HEK293 (cell line): ENCODE measurements at regions not wholly inside any gene's neighbourhood (a gene's known extent, or its start where the extent isn't known, plus 50 kb on each side); places are given as distances from the start of the nearest gene placed in this dataset.

Experiments used
- CTCF ChIA-PET: fragments of 350-600 bp; formaldehyde crosslinking; extraction: SDS; loops from one replicate; lab custom pipeline; 2021; ENCODE audit warnings: antibody characterized with exemption; lab: Yijun Ruan, JAX
- POLR2A ChIA-PET: fragments of 300-600 bp; formaldehyde crosslinking; extraction: SDS; loops from one replicate; lab custom pipeline; 2020; ENCODE audit warnings: antibody characterized with exemption, inconsistent platforms; lab: Yijun Ruan, JAX
- H3K27ac ChIP-seq: fragments of 200-500 bp; sonication (Bioruptor generic); 2 replicates; pipeline ENCODE4 v1.5.1; 2014; ENCODE audit warnings: low read depth, low read length, control low read depth, inconsistent platforms; ENCODE audit errors: extremely low read depth
- H3K36me3 ChIP-seq, 2 experiments: fragments of 200-500 bp in 1 of 2; sonication (Bioruptor generic) in 1 of 2; 1 replicate in 1 of 2; 2 replicates in 1 of 2; pipeline ENCODE4 v1.5.1; 2014 to 2017; ENCODE audit warnings: inconsistent platforms in 2 of 2, low read length in 2 of 2; ENCODE audit not compliant: control insufficient read depth in 2 of 2, insufficient read depth in 1 of 2
- H3K4me1 ChIP-seq: fragments of 200-500 bp; sonication (Bioruptor generic); 2 replicates; pipeline ENCODE4 v1.5.1; 2014; ENCODE audit warnings: mild to moderate bottlenecking, low read length, inconsistent platforms; ENCODE audit not compliant: control insufficient read depth, insufficient read depth
- H3K4me3 ChIP-seq: 2 replicates; pipeline ENCODE4 v1.5.1; 2011; ENCODE audit warnings: low read depth, mild to moderate bottlenecking, control low read depth, low read length, moderate library complexity
- H3K9me3 ChIP-seq: fragments of 200-500 bp; sonication (Bioruptor generic); 2 replicates; pipeline ENCODE4 v1.5.1; 2014; ENCODE audit warnings: low read depth, low read length, inconsistent platforms; ENCODE audit not compliant: control insufficient read depth, insufficient read depth
- FEZF1 ChIP-seq: fragments of 450-650 bp; formaldehyde crosslinking; IDR thresholded peaks from 2 replicates; pipeline ENCODE4 v1.5.1; 2016; ENCODE audit warnings: missing biosample characterization, missing genetic modification characterization
- GLIS2 ChIP-seq: fragments of 450-650 bp; formaldehyde crosslinking; IDR thresholded peaks from 2 replicates; pipeline ENCODE4 v1.5.1; 2016; ENCODE audit warnings: missing biosample characterization, missing genetic modification characterization
- PRDM1 ChIP-seq: fragments of 450-650 bp; formaldehyde crosslinking; IDR thresholded peaks from 2 replicates; pipeline ENCODE4; 2016; ENCODE audit warnings: missing biosample characterization, missing genetic modification characterization
- SALL2 ChIP-seq: fragments of 450-650 bp; formaldehyde crosslinking; IDR thresholded peaks from 2 replicates; pipeline ENCODE4 v1.5.0; 2017; ENCODE audit warnings: missing biosample characterization, mild to moderate bottlenecking, missing genetic modification characterization, borderline replicate concordance
- SCRT2 ChIP-seq: fragments of 450-650 bp; formaldehyde crosslinking; IDR thresholded peaks from 2 replicates; pipeline ENCODE4 v1.5.1; 2016; ENCODE audit warnings: missing biosample characterization, missing genetic modification characterization
- WT1 ChIP-seq: fragments of 450-650 bp; formaldehyde crosslinking; IDR thresholded peaks from 2 replicates; pipeline ENCODE4 v1.5.1; 2016; ENCODE audit warnings: missing biosample characterization, missing genetic modification characterization
- ZBTB1 ChIP-seq: fragments of 450-650 bp; formaldehyde crosslinking; IDR thresholded peaks from 2 replicates; pipeline ENCODE4 v1.5.1; 2016; ENCODE audit warnings: missing biosample characterization, missing genetic modification characterization
- ZBTB17 ChIP-seq: fragments of 450-650 bp; formaldehyde crosslinking; IDR thresholded peaks from 2 replicates; pipeline ENCODE4 v1.5.1; 2016; ENCODE audit warnings: missing biosample characterization, missing genetic modification characterization
- ZBTB48 ChIP-seq: fragments of 450-650 bp; formaldehyde crosslinking; IDR thresholded peaks from 2 replicates; pipeline ENCODE4 v1.5.1; 2016; ENCODE audit warnings: missing biosample characterization, missing genetic modification characterization
- ZFHX2 ChIP-seq: fragments of 450-650 bp; formaldehyde crosslinking; conservative IDR thresholded peaks from 2 replicates; pipeline ENCODE4 v1.5.1; 2016; ENCODE audit warnings: missing biosample characterization, missing genetic modification characterization
- ZNF132 ChIP-seq: fragments of 450-650 bp; formaldehyde crosslinking; IDR thresholded peaks from 2 replicates; pipeline ENCODE4 v1.5.1; 2017; ENCODE audit warnings: missing biosample characterization, missing genetic modification characterization, borderline replicate concordance
- ZNF202 ChIP-seq: fragments of 450-650 bp; formaldehyde crosslinking; IDR thresholded peaks from 2 replicates; pipeline ENCODE4 v1.5.1; 2016; ENCODE audit warnings: missing biosample characterization, missing genetic modification characterization, borderline replicate concordance
- ZNF335 ChIP-seq: fragments of 450-650 bp; formaldehyde crosslinking; conservative IDR thresholded peaks from 2 replicates; pipeline ENCODE4 v1.5.1; 2016; ENCODE audit warnings: missing biosample characterization, missing genetic modification characterization
- ZNF366 ChIP-seq: fragments of 450-650 bp; formaldehyde crosslinking; conservative IDR thresholded peaks from 2 replicates; pipeline ENCODE4 v1.5.1; 2016; ENCODE audit warnings: missing biosample characterization, missing genetic modification characterization
- ZNF394 ChIP-seq: fragments of 450-650 bp; formaldehyde crosslinking; IDR thresholded peaks from 2 replicates; pipeline ENCODE4 v1.5.1; 2016; ENCODE audit warnings: missing biosample characterization, missing genetic modification characterization, mild to moderate bottlenecking, moderate library complexity, borderline replicate concordance
- ZNF423 ChIP-seq: fragments of 450-650 bp; formaldehyde crosslinking; IDR thresholded peaks from 2 replicates; pipeline ENCODE4 v1.5.1; 2016; ENCODE audit warnings: missing biosample characterization, missing genetic modification characterization
- ZNF433 ChIP-seq: fragments of 450-650 bp; formaldehyde crosslinking; IDR thresholded peaks from 2 replicates; pipeline ENCODE4 v1.5.1; 2016; ENCODE audit warnings: missing biosample characterization, missing genetic modification characterization, low read depth
- ZNF521 ChIP-seq: fragments of 450-650 bp; formaldehyde crosslinking; IDR thresholded peaks from 2 replicates; pipeline ENCODE4 v1.5.1; 2017; ENCODE audit warnings: missing biosample characterization, mild to moderate bottlenecking, missing genetic modification characterization
- ZNF530 ChIP-seq: fragments of 450-650 bp; formaldehyde crosslinking; IDR thresholded peaks from 2 replicates; pipeline ENCODE4 v1.5.1; 2016; ENCODE audit warnings: low read depth, missing biosample characterization, missing genetic modification characterization
- ZNF621 ChIP-seq: fragments of 450-650 bp; formaldehyde crosslinking; IDR thresholded peaks from 2 replicates; pipeline ENCODE4 v1.5.1; 2017; ENCODE audit warnings: missing biosample characterization, missing genetic modification characterization
- ZNF623 ChIP-seq: fragments of 450-650 bp; formaldehyde crosslinking; IDR thresholded peaks from 2 replicates; pipeline ENCODE4 v1.5.1; 2016; ENCODE audit warnings: missing biosample characterization, missing genetic modification characterization
- ZNF629 ChIP-seq: fragments of 450-650 bp; formaldehyde crosslinking; IDR thresholded peaks from 2 replicates; pipeline ENCODE4 v1.5.1; 2017; ENCODE audit warnings: missing biosample characterization, missing genetic modification characterization
- ZNF660 ChIP-seq: fragments of 450-650 bp; IDR thresholded peaks from 2 replicates; pipeline ENCODE4 v1.5.1; 2018; ENCODE audit warnings: missing biosample characterization, mild to moderate bottlenecking, missing genetic modification characterization
- ZNF664 ChIP-seq: fragments of 450-650 bp; formaldehyde crosslinking; IDR thresholded peaks from 2 replicates; pipeline ENCODE4 v1.5.1; 2016; ENCODE audit warnings: missing biosample characterization, missing genetic modification characterization
- ZNF707 ChIP-seq: fragments of 450-650 bp; formaldehyde crosslinking; IDR thresholded peaks from 2 replicates; pipeline ENCODE4 v1.5.1; 2016; ENCODE audit warnings: missing biosample characterization, missing genetic modification characterization
- ZNF747 ChIP-seq: fragments of 450-650 bp; formaldehyde crosslinking; IDR thresholded peaks from 2 replicates; pipeline ENCODE4 v1.5.1; 2016; ENCODE audit warnings: missing biosample characterization, missing genetic modification characterization
- ZNF830 ChIP-seq: fragments of 450-650 bp; IDR thresholded peaks from 2 replicates; pipeline ENCODE4 v1.5.0; 2018; ENCODE audit warnings: missing biosample characterization, missing genetic modification characterization, low read depth, mild to moderate bottlenecking, moderate library complexity
- ZSCAN16 ChIP-seq: fragments of 450-650 bp; formaldehyde crosslinking; IDR thresholded peaks from 2 replicates; pipeline ENCODE4 v1.5.1; 2016; ENCODE audit warnings: missing biosample characterization, missing genetic modification characterization
- TF ChIP-seq, protein P1 (sequence below): fragments of 450-650 bp; IDR thresholded peaks from 2 replicates; pipeline ENCODE4 v1.5.1; 2018; ENCODE audit warnings: missing biosample characterization, missing genetic modification characterization

DNA sequence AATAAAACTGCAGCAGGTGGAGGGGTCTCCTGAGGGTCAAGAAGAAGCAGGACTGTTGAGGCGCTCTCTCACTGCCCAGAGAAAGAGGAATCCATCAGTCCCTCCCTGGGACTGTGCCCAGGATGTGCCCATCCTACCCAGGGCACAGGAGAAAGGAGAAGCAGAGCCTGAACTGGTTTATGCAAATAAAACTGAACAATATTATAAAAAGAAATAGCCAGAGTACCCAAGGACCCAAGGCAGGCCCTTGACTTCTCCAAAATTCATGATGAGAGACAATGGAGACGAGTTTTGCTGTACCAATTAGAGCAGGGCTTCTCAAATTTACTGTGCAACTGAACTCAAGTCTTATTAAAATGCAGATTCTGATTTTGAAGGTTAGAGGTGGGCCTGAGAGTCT is 211.0 kb downstream of the IGSF11 start:
- H3K4me1 ChIP-seq = no peaks in the 10 kb centered on the region
- TF ChIP-seq ZNF660 (tag by site-specific recombination) (no peak), ZNF629 (tag by site-specific recombination) (no peak)
- H3K9me3 ChIP-seq = no peaks in the 10 kb centered on the region
- POLR2A ChIA-PET = no interaction called here
- CTCF ChIA-PET = interaction anchor here (0.9 kb wide), 1 partner anchor 203 kb away, joined by 5 read pairs; no protein-coding TSS in a partner anchor
- H3K36me3 ChIP-seq = no peaks in the 10 kb centered on the region
- H3K4me3 ChIP-seq = no peak overlapping the region
- H3K27ac ChIP-seq = no peak overlapping the region

DNA sequence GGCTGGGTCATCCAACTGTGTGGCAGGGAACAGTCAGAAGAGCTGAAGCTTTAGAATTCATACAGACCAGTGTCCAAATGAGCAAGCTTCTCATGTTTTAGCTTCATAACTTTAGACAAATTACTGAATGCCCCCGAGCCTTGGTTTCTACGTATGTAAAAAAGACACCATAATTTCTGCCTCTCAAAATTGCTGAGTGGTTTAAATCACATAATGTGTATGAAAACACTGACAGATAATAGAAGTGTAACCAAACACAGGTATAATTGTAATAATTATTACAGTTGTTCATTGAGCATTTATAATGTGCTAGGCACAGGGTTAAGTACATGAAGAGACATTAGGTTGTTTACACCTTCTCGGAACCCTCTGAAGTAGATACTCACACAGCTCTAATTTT is 207.2 kb downstream of the IGSF11 start:
- H3K4me1 ChIP-seq = no peaks in the 10 kb centered on the region

GRCh38 chr3:118828351-118828750 is 206.3 kb downstream of the IGSF11 start:
- Histone ChIP-seq H3K9me3 (no peaks in the 10 kb centered on the region), H3K4me3 (no peak overlapping the region), H3K36me3 (no peaks in the 10 kb centered on the region), H3K27ac (no peak overlapping the region), H3K4me1 (no peaks in the 10 kb centered on the region)
- TF ChIP-seq, protein P1, sequence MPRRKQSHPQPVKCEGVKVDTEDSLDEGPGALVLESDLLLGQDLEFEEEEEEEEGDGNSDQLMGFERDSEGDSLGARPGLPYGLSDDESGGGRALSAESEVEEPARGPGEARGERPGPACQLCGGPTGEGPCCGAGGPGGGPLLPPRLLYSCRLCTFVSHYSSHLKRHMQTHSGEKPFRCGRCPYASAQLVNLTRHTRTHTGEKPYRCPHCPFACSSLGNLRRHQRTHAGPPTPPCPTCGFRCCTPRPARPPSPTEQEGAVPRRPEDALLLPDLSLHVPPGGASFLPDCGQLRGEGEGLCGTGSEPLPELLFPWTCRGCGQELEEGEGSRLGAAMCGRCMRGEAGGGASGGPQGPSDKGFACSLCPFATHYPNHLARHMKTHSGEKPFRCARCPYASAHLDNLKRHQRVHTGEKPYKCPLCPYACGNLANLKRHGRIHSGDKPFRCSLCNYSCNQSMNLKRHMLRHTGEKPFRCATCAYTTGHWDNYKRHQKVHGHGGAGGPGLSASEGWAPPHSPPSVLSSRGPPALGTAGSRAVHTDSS (tag by site-specific recombination) = no peak
- TF ChIP-seq SALL2 (no peak), ZNF335 (no peak), ZFHX2 (no peak), ZNF660 (tag by site-specific recombination) (no peak), PRDM1 (tag by site-specific recombination) (no peak), ZSCAN16 (tag by site-specific recombination) (no peak), ZNF747 (tag by site-specific recombination) (no peak), ZNF707 (tag by site-specific recombination) (no peak), ZBTB17 (no peak), ZNF394 (tag by site-specific recombination) (no peak), ZNF423 (tag by site-specific recombination) (no peak), ZNF623 (tag by site-specific recombination) (no peak), ZNF530 (tag by site-specific recombination) (no peak), ZNF830 (tag by site-specific recombination) (no peak), ZNF202 (tag by site-specific recombination) (no peak), ZNF521 (tag by site-specific recombination) (no peak), FEZF1 (tag by site-specific recombination) (no peak), SCRT2 (tag by site-specific recombination) (no peak), ZBTB1 (tag by site-specific recombination) (no peak)
- CTCF ChIA-PET = no interaction called here
- POLR2A ChIA-PET = no interaction called here

More for the DNA sequence above, 207.2 kb downstream of the IGSF11 start:
- Histone ChIP-seq H3K4me3 (no peak overlapping the region), H3K27ac (no peak overlapping the region), H3K9me3 (no peaks in the 10 kb centered on the region), H3K36me3 (no peaks in the 10 kb centered on the region)
- ChIA-PET POLR2A (no interaction called here), CTCF (no interaction called here)
- TF ChIP-seq ZNF132 (no peak), ZNF621 (tag by site-specific recombination) (no peak), WT1 (tag by site-specific recombination) (no peak), ZNF366 (tag by site-specific recombination) (no peak), ZBTB48 (tag by site-specific recombination) (no peak), ZNF433 (tag by site-specific recombination) (no peak), GLIS2 (tag by site-specific recombination) (no peak), ZNF664 (tag by site-specific recombination) (no peak)
